ENCODE measurements at regions not wholly inside any gene's neighbourhood (a gene's known extent, or its start where the extent isn't known, plus 50 kb on each side); places are given as distances from the start of the nearest gene placed in this dataset.

- TF ChIP-seq POLR2A (IDR thresholded peaks at IDR 0.05; ENCODE audit: low read length) (no peak), GATA1 (IDR thresholded peaks at IDR 0.05; ENCODE audit: low read depth, low read length) (no peak)
Measured at GRCh38 chr5:2569774-2570542, 181.5 kb downstream of the IRX2 start.
